Upper lobe of right lung (tissue), 1 donor: ENCODE measurements at regions not wholly inside any gene's neighbourhood (a gene's known extent, or its start where the extent isn't known, plus 50 kb on each side); places are given as distances from the start of the nearest gene placed in this dataset.
A peak's percentile ranks its signal among the peaks of the same experiment; 100 is the strongest.
"Not testable (repeated sequence)": the region's sequence is repeated elsewhere in the genome, so short reads cannot be mapped to it uniquely, and the experiment has no call there.

Source experiments
- ATAC-seq: fragments of 200-7000 bp; cut with Tn5 transposase; one replicate; pipeline ENCODE4 v1.9.1; 2020; ENCODE audit warnings: mild to moderate bottlenecking, moderate library complexity
- DNase-seq: peaks from one replicate; pipeline ENCODE4 v3.0.0-alpha.2; 2020
- H3K27ac ChIP-seq: fragments of 200-600 bp; one replicate; pipeline ENCODE4 v1.8.0; 2022
- H3K27me3 ChIP-seq: fragments of 200-600 bp; one replicate; pipeline ENCODE4 v1.8.0; 2022; ENCODE audit warnings: mild to moderate bottlenecking
- H3K36me3 ChIP-seq: fragments of 200-600 bp; one replicate; pipeline ENCODE4 v1.8.0; 2022
- H3K4me1 ChIP-seq: fragments of 200-600 bp; one replicate; pipeline ENCODE4 v1.8.0; 2022
- H3K4me3 ChIP-seq: fragments of 200-600 bp; one replicate; pipeline ENCODE4 v1.8.0; 2022; ENCODE audit warnings: mild to moderate bottlenecking
- H3K9me3 ChIP-seq: fragments of 200-600 bp; one replicate; pipeline ENCODE4 v1.8.0; 2022
- CTCF ChIP-seq: fragments of 200-600 bp; IDR thresholded peaks from one replicate; pipeline ENCODE4 v1.8.0; 2022; ENCODE audit warnings: antibody characterized with exemption
- intact Hi-C: fragments of 100-400 bp; cut with DNase I; formaldehyde crosslinking; loops from one replicate; pipeline ENCODE4 v1.11.0; 2022
- donor health status: DM: no; HTN: yes; CAD: no; lungs with severe emphysema.

DNA sequence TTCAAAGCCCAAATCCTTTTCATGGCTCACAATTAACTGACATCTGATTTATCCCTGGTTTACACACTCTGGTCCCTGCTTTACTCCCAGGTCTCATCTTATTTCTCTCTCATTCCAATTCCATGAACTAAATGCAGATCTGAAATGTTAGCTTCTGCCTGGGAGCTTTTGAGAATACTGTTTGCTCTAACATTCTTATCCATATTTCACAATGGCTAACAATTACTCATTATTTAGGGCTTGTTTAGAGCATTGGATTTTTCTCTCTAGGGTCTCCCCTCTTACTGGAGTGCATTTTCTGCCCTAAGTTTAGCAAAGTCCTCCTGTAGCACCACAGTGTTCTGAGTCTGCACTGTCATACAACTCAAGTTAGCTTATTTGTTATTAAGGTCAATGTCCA lies 121.5 kb upstream of the HCRTR2 start:
- no peaks in the 10 kb centered on the region for H3K4me1 ChIP-seq
- no peak for DNase-seq
- TF ChIP-seq CTCF = no peak
- no peaks in the 10 kb centered on the region for H3K36me3 ChIP-seq
- no peaks in the 10 kb centered on the region for H3K9me3 ChIP-seq
- no peak for ATAC-seq
- H3K4me3 ChIP-seq = no peak overlapping the region
- intact Hi-C loops = no loop called here
- no peaks in the 10 kb centered on the region for H3K27me3 ChIP-seq
- H3K27ac ChIP-seq = no peak overlapping the region

GRCh38 chr6:55058682-55059081 lies 115.6 kb upstream of the HCRTR2 start:
- intact Hi-C loops = no loop called here
- H3K27me3 ChIP-seq = no peaks in the 10 kb centered on the region
- no peaks in the 10 kb centered on the region for H3K36me3 ChIP-seq
- no peak overlapping the region for H3K27ac ChIP-seq
- no peak for DNase-seq
- H3K4me1 ChIP-seq = no peaks in the 10 kb centered on the region
- TF ChIP-seq CTCF = no peak
- no peak overlapping the region for H3K4me3 ChIP-seq
- no peak for ATAC-seq
- H3K9me3 ChIP-seq = no peaks in the 10 kb centered on the region

GRCh38 chr6:55064711-55065420 lies 109.4 kb upstream of the HCRTR2 start:
- no peaks in the 10 kb centered on the region for H3K4me1 ChIP-seq
- H3K4me3 ChIP-seq = no peak overlapping the region
- intact Hi-C loops = no loop called here
- H3K9me3 ChIP-seq = no peaks in the 10 kb centered on the region
- no peak for ATAC-seq
- H3K27ac ChIP-seq = no peak overlapping the region
- H3K36me3 ChIP-seq = no peaks in the 10 kb centered on the region
- H3K27me3 ChIP-seq = no peaks in the 10 kb centered on the region
- no peak for DNase-seq
- TF ChIP-seq CTCF = no peak

DNA sequence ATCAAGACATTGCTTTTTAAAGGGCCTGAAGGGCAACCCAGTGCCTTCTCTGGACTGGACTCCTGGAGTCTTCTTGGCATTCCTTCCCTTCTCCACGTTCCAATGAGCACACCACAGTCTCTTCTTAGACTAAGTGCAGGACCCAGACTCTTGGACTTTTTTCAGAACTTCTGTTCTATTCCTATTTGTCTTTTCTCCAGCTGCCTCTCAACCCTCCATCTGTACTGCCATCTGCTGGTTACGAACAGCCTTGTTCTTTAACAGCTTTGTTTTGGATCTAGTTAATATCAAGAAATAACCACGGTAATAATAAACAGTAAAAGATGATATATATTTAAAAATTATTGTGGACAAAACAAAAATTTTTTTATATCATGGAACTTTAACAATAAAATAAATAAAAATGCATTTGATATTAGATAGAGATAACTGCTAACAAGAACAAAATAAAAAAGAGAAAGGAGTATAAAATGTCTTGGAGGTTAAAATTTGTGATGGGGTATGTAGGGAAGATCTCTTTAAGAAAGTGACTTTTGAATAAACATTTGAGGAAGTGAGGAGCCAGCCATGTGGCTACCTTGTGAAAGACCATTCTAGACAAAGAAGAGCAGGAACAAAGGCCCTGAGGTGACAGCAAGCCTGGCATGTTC lies 105.1 kb upstream of the HCRTR2 start:
- Histone ChIP-seq H3K4me3 (no peak overlapping the region), H3K9me3 (no peaks in the 10 kb centered on the region), H3K27ac (no peak overlapping the region), H3K27me3 (no peaks in the 10 kb centered on the region), H3K4me1 (no peaks in the 10 kb centered on the region), H3K36me3 (no peaks in the 10 kb centered on the region)
- intact Hi-C loops = no loop called here
- peak; percentile 60 for TF ChIP-seq CTCF
- ATAC-seq = peak; percentile 57
- DNase-seq = no peak

GRCh38 chr6:55082021-55082420 lies 92.3 kb upstream of the HCRTR2 start:
- no peak overlapping the region for H3K27ac ChIP-seq
- H3K9me3 ChIP-seq = no peaks in the 10 kb centered on the region
- intact Hi-C loops = no loop called here
- no peaks in the 10 kb centered on the region for H3K4me1 ChIP-seq
- TF ChIP-seq CTCF = no peak
- H3K36me3 ChIP-seq = no peaks in the 10 kb centered on the region
- H3K4me3 ChIP-seq = no peak overlapping the region
- no peak for DNase-seq
- no peak for ATAC-seq
- no peaks in the 10 kb centered on the region for H3K27me3 ChIP-seq

- H3K27me3 ChIP-seq, H3K27ac ChIP-seq, H3K9me3 ChIP-seq, H3K4me3 ChIP-seq, H3K36me3 ChIP-seq, intact Hi-C loops, ATAC-seq, DNase-seq, H3K4me1 ChIP-seq: not testable (repeated sequence)
Measured at GRCh38 chr6:55088011-55088410, 86.3 kb upstream of the HCRTR2 start.
